DOHH2 (cell line): ENCODE measurements at regions not wholly inside any gene's neighbourhood (a gene's known extent, or its start where the extent isn't known, plus 50 kb on each side); places are given as distances from the start of the nearest gene placed in this dataset.

Experiments used
- H3F3A ChIP-seq: fragments of 200-600 bp; sonication (generic), shearing (Covaris generic); 2 replicates; pipeline ENCODE4 v1.6.0; 2016; ENCODE audit warnings: antibody characterized with exemption, mild to moderate bottlenecking; ENCODE audit not compliant: control insufficient read depth, insufficient read depth
- H3K27ac ChIP-seq: fragments of 200-600 bp; sonication (generic); 2 replicates; pipeline ENCODE4 v1.5.1; 2014; ENCODE audit warnings: low read depth, mild to moderate bottlenecking, low read length, moderate library complexity
- H3K27me3 ChIP-seq: fragments of 200-600 bp; sonication (generic); 2 replicates; pipeline ENCODE4 v1.6.1; 2014; ENCODE audit warnings: mild to moderate bottlenecking, low read length, mixed read lengths; ENCODE audit not compliant: control insufficient read depth
- H3K36me3 ChIP-seq: fragments of 200-600 bp; sonication (generic); 2 replicates; pipeline ENCODE4 v1.6.1; 2014; ENCODE audit warnings: mild to moderate bottlenecking, low read length, moderate library complexity, mixed read lengths; ENCODE audit not compliant: control insufficient read depth
- H3K4me1 ChIP-seq: fragments of 200-600 bp; sonication (generic); 2 replicates; pipeline ENCODE4 v1.6.1; 2014; ENCODE audit warnings: mild to moderate bottlenecking, low read length, mixed read lengths; ENCODE audit not compliant: control insufficient read depth
- H3K4me2 ChIP-seq: fragments of 200-600 bp; sonication (generic); 2 replicates; pipeline ENCODE4 v1.6.0; 2014; ENCODE audit warnings: mild to moderate bottlenecking, low read length, moderate library complexity
- H3K4me3 ChIP-seq: fragments of 200-600 bp; sonication (generic); 2 replicates; pipeline ENCODE4 v1.5.1; 2014; ENCODE audit warnings: mild to moderate bottlenecking, low read length, mixed read lengths
- H3K79me2 ChIP-seq: fragments of 200-600 bp; sonication (generic); 2 replicates; pipeline ENCODE4 v1.6.1; 2014; ENCODE audit warnings: mild to moderate bottlenecking, low read length, mixed read lengths; ENCODE audit not compliant: control insufficient read depth
- H3K9me2 ChIP-seq: fragments of 200-600 bp; sonication (generic); replicated peaks from 2 replicates; pipeline ENCODE4 v1.6.1; 2014; ENCODE audit warnings: mild to moderate bottlenecking, low read length, mixed read lengths; ENCODE audit not compliant: control insufficient read depth
- H3K9me3 ChIP-seq: fragments of 200-600 bp; sonication (generic); 2 replicates; pipeline ENCODE4 v1.6.1; 2014; ENCODE audit warnings: antibody characterized with exemption, low read length, mixed read lengths; ENCODE audit not compliant: control insufficient read depth, insufficient read depth
- H4K20me1 ChIP-seq: fragments of 200-600 bp; sonication (generic); 2 replicates; pipeline ENCODE4 v1.6.0; 2014; ENCODE audit warnings: low read depth, mild to moderate bottlenecking, antibody characterized with exemption, low read length, moderate library complexity; ENCODE audit not compliant: control insufficient read depth, insufficient read depth
- EZH2phosphoT487 ChIP-seq: fragments of 200-600 bp; sonication (generic); IDR thresholded peaks from 2 replicates; pipeline ENCODE4 v1.6.1; 2017; ENCODE audit warnings: borderline replicate concordance, mild to moderate bottlenecking, antibody characterized with exemption, low read length, moderate library complexity, mixed read lengths
- TF ChIP-seq, protein P1 (sequence below): fragments of 200-600 bp; sonication (generic); IDR thresholded peaks from one replicate; pipeline ENCODE4 v1.5.1; 2014; ENCODE audit warnings: antibody characterized with exemption, mild to moderate bottlenecking, low read depth, low read length; ENCODE audit not compliant: poor library complexity, severe bottlenecking

DNA sequence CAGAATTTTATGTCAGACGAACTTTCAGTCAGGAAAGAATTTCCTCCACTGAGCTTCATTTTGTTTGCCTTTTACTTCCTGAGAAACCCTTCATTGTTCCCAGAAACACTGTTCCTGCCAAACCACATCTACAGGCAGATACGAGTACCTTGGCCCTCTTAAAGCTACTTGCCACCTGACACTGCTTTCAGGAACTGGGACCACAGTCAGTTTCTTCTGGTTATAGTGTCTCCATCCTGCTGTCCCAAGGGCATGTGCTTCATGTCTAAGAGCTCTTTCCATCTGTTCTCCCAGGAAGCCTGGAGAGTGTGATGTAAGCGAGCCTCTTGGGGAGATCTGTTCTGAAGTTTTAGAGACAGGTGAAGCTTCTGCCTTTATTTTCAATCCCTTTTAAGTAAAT is 161.7 kb upstream of the PLEKHA5 start:
- no peaks in the 10 kb centered on the region for H3K27me3 ChIP-seq

DNA sequence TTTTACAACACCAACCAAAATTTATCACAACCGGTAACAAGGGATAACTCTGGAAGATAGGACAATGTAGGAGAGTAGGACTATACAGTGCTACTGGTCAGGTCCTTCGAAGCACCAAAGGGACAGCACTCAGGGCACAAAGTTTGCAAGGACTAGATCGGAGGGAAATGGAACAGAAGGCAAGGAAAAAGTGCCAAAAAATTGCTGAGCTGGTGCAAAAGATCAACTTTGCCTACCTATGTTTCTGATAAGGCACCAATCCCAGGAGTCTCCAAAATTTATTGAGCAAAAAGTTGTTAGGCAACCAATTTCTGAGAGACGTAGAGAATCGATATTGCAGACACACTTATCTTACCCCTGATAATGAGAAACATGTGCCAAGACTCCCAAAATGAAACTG is 160.0 kb upstream of the PLEKHA5 start:
- no peaks in the 10 kb centered on the region for H3K36me3 ChIP-seq
- TF ChIP-seq EZH2phosphoT487: no peak
- TF ChIP-seq, protein P1, sequence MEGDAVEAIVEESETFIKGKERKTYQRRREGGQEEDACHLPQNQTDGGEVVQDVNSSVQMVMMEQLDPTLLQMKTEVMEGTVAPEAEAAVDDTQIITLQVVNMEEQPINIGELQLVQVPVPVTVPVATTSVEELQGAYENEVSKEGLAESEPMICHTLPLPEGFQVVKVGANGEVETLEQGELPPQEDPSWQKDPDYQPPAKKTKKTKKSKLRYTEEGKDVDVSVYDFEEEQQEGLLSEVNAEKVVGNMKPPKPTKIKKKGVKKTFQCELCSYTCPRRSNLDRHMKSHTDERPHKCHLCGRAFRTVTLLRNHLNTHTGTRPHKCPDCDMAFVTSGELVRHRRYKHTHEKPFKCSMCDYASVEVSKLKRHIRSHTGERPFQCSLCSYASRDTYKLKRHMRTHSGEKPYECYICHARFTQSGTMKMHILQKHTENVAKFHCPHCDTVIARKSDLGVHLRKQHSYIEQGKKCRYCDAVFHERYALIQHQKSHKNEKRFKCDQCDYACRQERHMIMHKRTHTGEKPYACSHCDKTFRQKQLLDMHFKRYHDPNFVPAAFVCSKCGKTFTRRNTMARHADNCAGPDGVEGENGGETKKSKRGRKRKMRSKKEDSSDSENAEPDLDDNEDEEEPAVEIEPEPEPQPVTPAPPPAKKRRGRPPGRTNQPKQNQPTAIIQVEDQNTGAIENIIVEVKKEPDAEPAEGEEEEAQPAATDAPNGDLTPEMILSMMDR: no peak

More for the DNA sequence above, 161.7 kb upstream of the PLEKHA5 start:
- TF ChIP-seq, protein P1: no peak
- no peak for TF ChIP-seq EZH2phosphoT487
- H3F3A ChIP-seq: no peaks in the 10 kb centered on the region
- no peaks in the 10 kb centered on the region for H4K20me1 ChIP-seq
- no peaks in the 10 kb centered on the region for H3K36me3 ChIP-seq
- no peaks in the 10 kb centered on the region for H3K9me2 ChIP-seq
- no peak overlapping the region for H3K27ac ChIP-seq
- no peak overlapping the region for H3K4me3 ChIP-seq
- H3K4me2 ChIP-seq: no peak overlapping the region
- no peaks in the 10 kb centered on the region for H3K4me1 ChIP-seq
- no peaks in the 10 kb centered on the region for H3K79me2 ChIP-seq
- no peaks in the 10 kb centered on the region for H3K9me3 ChIP-seq

DNA sequence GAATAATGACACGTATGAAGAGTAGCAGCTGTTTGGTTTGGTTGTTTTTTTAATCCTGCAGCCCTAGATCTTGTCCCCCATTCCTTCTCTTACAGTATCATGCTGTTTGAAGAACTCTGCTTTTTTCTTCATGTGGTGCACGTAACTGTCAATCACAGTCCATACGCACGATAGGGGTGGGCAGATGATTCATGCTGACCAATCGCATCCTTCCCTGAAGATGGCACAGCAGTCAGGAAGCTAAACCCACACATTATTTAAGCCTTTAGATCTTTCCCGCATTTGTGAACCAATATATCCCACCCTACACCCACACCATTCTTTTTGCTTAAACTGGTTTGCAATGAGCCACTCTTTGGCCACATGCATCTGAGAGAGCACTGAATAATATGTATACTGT is 158.9 kb upstream of the PLEKHA5 start:
- Histone ChIP-seq H3K27me3 (no peaks in the 10 kb centered on the region), H3K36me3 (no peaks in the 10 kb centered on the region), H3K9me2 (no peaks in the 10 kb centered on the region), H3K4me2 (no peak overlapping the region), H3K27ac (no peak overlapping the region), H3K4me1 (no peaks in the 10 kb centered on the region), H3F3A (no peaks in the 10 kb centered on the region), H3K9me3 (no peaks in the 10 kb centered on the region), H4K20me1 (no peaks in the 10 kb centered on the region), H3K4me3 (no peak overlapping the region), H3K79me2 (no peaks in the 10 kb centered on the region)
- TF ChIP-seq, protein P1: no peak
- TF ChIP-seq EZH2phosphoT487: no peak

More for the DNA sequence above, 160.0 kb upstream of the PLEKHA5 start:
- Histone ChIP-seq H3K4me1 (no peaks in the 10 kb centered on the region), H3K79me2 (no peaks in the 10 kb centered on the region), H3K27ac (no peak overlapping the region), H3K4me3 (no peak overlapping the region), H3K9me2 (no peaks in the 10 kb centered on the region), H3K9me3 (no peaks in the 10 kb centered on the region), H3K27me3 (no peaks in the 10 kb centered on the region), H4K20me1 (no peaks in the 10 kb centered on the region), H3K4me2 (no peak overlapping the region), H3F3A (no peaks in the 10 kb centered on the region)

DNA sequence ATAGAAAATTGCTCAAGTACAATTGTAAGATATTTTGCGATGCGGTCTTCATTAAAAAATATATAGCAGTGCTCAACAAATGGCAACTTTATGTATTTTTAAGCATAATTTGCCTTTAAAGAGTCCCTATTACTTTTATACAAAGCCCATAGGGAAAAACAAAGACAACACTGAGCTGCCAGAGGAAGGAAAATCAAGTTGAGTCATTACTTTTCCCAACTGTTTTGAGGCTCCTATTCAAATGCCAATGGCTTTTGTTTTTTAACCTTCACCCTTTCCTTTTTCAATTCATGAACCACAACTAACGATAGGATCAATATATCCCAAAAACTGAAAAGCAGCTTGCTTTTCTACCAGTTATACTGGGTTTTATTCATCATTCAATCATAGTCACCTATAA is 157.6 kb upstream of the PLEKHA5 start:
- H3K27ac ChIP-seq: no peak overlapping the region
- H4K20me1 ChIP-seq: no peaks in the 10 kb centered on the region
- H3K9me2 ChIP-seq: no peaks in the 10 kb centered on the region
- no peaks in the 10 kb centered on the region for H3F3A ChIP-seq
- H3K79me2 ChIP-seq: no peaks in the 10 kb centered on the region
- H3K4me2 ChIP-seq: no peak overlapping the region
- no peaks in the 10 kb centered on the region for H3K4me1 ChIP-seq
- no peaks in the 10 kb centered on the region for H3K9me3 ChIP-seq
- H3K27me3 ChIP-seq: no peaks in the 10 kb centered on the region
- TF ChIP-seq, protein P1: no peak
- no peak for TF ChIP-seq EZH2phosphoT487
- H3K36me3 ChIP-seq: no peaks in the 10 kb centered on the region
- H3K4me3 ChIP-seq: no peak overlapping the region
